Mesenchymal stem cell (in vitro differentiated cells and primary cell): ENCODE measurements at regions not wholly inside any gene's neighbourhood (a gene's known extent, or its start where the extent isn't known, plus 50 kb on each side); places are given as distances from the start of the nearest gene placed in this dataset.

Source experiments
- DNase-seq: peaks from one replicate; pipeline ENCODE4 v3.0.0-alpha.2; 2013
- H2AFZ ChIP-seq: one replicate; pipeline ENCODE4 v1.6.1; 2013; ENCODE audit warnings: low read depth, mild to moderate bottlenecking, control low read depth, inconsistent platforms, low read length, moderate library complexity
- H2AK5ac ChIP-seq: 2 replicates; pipeline ENCODE4 v1.6.1; 2013; ENCODE audit warnings: low read length, moderate library complexity, mild to moderate bottlenecking, inconsistent platforms; ENCODE audit not compliant: severe bottlenecking
- H2BK120ac ChIP-seq: one replicate; pipeline ENCODE4 v1.6.1; 2013; ENCODE audit warnings: low read depth, mild to moderate bottlenecking, inconsistent platforms, low read length, moderate library complexity
- H2BK12ac ChIP-seq, 2 experiments: one replicate each; pipeline ENCODE4 v1.6.1; 2013; ENCODE audit warnings: inconsistent platforms in 2 of 2, low read length in 2 of 2, mild to moderate bottlenecking in 2 of 2, moderate library complexity in 2 of 2, control low read depth in 1 of 2
- H2BK15ac ChIP-seq: one replicate; pipeline ENCODE4 v1.6.1; 2013; ENCODE audit warnings: mild to moderate bottlenecking, low read depth, inconsistent platforms; ENCODE audit not compliant: poor library complexity, severe bottlenecking
- H2BK5ac ChIP-seq: 2 replicates; pipeline ENCODE4 v1.6.1; 2013; ENCODE audit warnings: low read depth, mild to moderate bottlenecking, low read length, control low read depth, inconsistent platforms; ENCODE audit not compliant: poor library complexity, severe bottlenecking
- H3K14ac ChIP-seq, 2 experiments: one replicate each; pipeline ENCODE4 v1.6.1; 2013; ENCODE audit warnings: inconsistent platforms in 2 of 2, low read length in 2 of 2, control low read depth in 1 of 2, mild to moderate bottlenecking in 1 of 2, moderate library complexity in 1 of 2
- H3K18ac ChIP-seq, 2 experiments: one replicate each; pipeline ENCODE4 v1.6.1; 2013; ENCODE audit warnings: inconsistent platforms in 2 of 2, low read length in 2 of 2, control low read depth in 1 of 2, low read depth in 1 of 2, mild to moderate bottlenecking in 1 of 2
- H3K23ac ChIP-seq, 2 experiments: one replicate each; pipeline ENCODE4 v1.6.1; 2013; ENCODE audit warnings: inconsistent platforms in 2 of 2, low read length in 2 of 2, mild to moderate bottlenecking in 2 of 2, moderate library complexity in 2 of 2, control low read depth in 1 of 2
- H3K27ac ChIP-seq: 2 replicates; pipeline ENCODE4 v1.5.1; 2013; ENCODE audit warnings: mild to moderate bottlenecking, moderate library complexity, low read length, control low read depth, inconsistent platforms; ENCODE audit not compliant: poor library complexity, severe bottlenecking
- H3K27me3 ChIP-seq, 2 experiments: 2 replicates each; pipeline versions ENCODE4 v1.6.1 to v1.7.0; 2013; ENCODE audit warnings: low read length in 2 of 2, mild to moderate bottlenecking in 2 of 2, moderate library complexity in 2 of 2, control low read depth in 1 of 2, inconsistent platforms in 1 of 2; ENCODE audit not compliant: control insufficient read depth in 1 of 2, insufficient read depth in 1 of 2
- H3K36me3 ChIP-seq, 2 experiments: 2 replicates each; pipeline versions ENCODE4 v1.6.1 to v1.7.0; 2013; ENCODE audit warnings: low read length in 2 of 2, control low read depth in 1 of 2, inconsistent platforms in 1 of 2, low read depth in 1 of 2, mild to moderate bottlenecking in 1 of 2; ENCODE audit not compliant: insufficient read depth in 2 of 2, control insufficient read depth in 1 of 2
- H3K4ac ChIP-seq, 2 experiments: one replicate each; pipeline ENCODE4 v1.6.1; 2013; ENCODE audit warnings: inconsistent platforms in 2 of 2, low read length in 2 of 2, mild to moderate bottlenecking in 2 of 2, moderate library complexity in 2 of 2, control low read depth in 1 of 2, low read depth in 1 of 2
- H3K4me1 ChIP-seq: 2 replicates; pipeline ENCODE4 v1.6.1; 2013; ENCODE audit warnings: low read depth, low read length, control low read depth; ENCODE audit not compliant: control insufficient read depth, insufficient read depth
- H3K4me2 ChIP-seq: 2 replicates; pipeline ENCODE4 v1.6.1; 2013; ENCODE audit warnings: low read length, mild to moderate bottlenecking, inconsistent platforms; ENCODE audit not compliant: poor library complexity, severe bottlenecking
- H3K4me3 ChIP-seq, 2 experiments: 2 replicates each; pipeline versions ENCODE4 v1.5.1 to v1.7.0; 2013; ENCODE audit warnings: low read length in 2 of 2, mild to moderate bottlenecking in 2 of 2, control low read depth in 1 of 2, low read depth in 1 of 2; ENCODE audit not compliant: insufficient read depth in 1 of 2
- H3K79me1 ChIP-seq: replicated peaks from 2 replicates; pipeline ENCODE4 v1.6.1; 2013; ENCODE audit warnings: mild to moderate bottlenecking, control low read depth, low read length, inconsistent platforms; ENCODE audit not compliant: poor library complexity, severe bottlenecking
- H3K9ac ChIP-seq: 2 replicates; pipeline ENCODE4 v1.7.0; 2013; ENCODE audit warnings: mild to moderate bottlenecking, low read length, moderate library complexity
- H3K9me3 ChIP-seq: 2 replicates; pipeline ENCODE4 v1.7.0; 2013; ENCODE audit warnings: mild to moderate bottlenecking, low read length; ENCODE audit not compliant: control insufficient read depth
- H4K8ac ChIP-seq: one replicate; pipeline ENCODE4 v1.6.1; 2013; ENCODE audit warnings: inconsistent platforms, mild to moderate bottlenecking, low read length, moderate library complexity
- H4K91ac ChIP-seq: one replicate; pipeline ENCODE4 v1.6.1; 2013; ENCODE audit warnings: mild to moderate bottlenecking, low read length, inconsistent platforms
- WGBS: methylation state at CpG from one replicate; pipeline ENCODE4 v1.1.7; 2013; ENCODE audit warnings: mixed read lengths; 5-methylcytosine and 5-hydroxymethylcytosine counted together

DNA sequence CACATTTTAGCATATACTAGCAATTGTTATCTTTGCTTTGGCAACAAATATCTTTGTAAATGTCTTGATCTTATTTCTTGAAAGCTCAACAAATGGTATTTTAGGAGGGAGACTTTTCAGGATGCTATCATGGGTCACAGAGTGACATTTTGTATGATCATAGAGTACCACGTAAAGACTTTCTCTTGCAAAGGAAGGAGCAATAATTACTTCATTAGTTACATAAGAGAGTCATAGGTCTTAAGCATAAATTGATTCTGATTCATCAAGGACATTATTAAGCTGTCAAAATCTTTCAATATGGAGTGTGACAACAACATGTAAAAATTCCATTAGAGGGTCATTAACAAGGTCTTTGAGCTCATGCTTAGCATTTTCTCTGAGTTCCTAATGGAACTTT lies 339.6 kb downstream of the NUP35 start:
- no peak overlapping the region for H2BK5ac ChIP-seq
- WGBS, result no CpG with 5 or more reads among the region's 1 CpG

DNA sequence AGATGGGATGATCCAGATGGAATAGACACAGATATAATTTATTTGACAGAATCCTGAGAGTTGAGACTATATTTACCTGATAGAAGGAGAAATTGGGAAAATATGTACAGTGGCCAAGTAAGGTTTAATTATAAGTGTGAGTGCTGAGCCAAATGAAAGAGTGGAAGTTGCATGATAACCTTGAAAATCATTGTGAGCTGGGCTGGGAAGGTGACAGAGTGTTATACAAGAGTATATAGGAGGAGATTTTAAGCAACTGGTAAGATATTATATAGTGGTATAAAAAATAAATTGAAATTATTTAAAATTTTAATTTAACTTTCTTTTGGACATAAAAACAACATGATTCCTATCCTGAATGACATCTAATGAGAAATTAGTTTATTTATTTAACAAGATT lies 340.8 kb downstream of the NUP35 start:
- Histone ChIP-seq H3K27me3 (no peaks in the 10 kb centered on the region), H3K9me3 (peaks cover 13% of the 10 kb centered on the region), H3K9ac (no peak overlapping the region), H2BK5ac (no peak overlapping the region), H2BK15ac (no peak overlapping the region), H4K8ac (no peak overlapping the region), H3K23ac (no peak overlapping the region), H2AK5ac (no peak overlapping the region), H3K4ac (no peak overlapping the region), H4K91ac (no peak overlapping the region), H2BK12ac (no peak overlapping the region), H2BK120ac (no peak overlapping the region), H2AFZ (no peak overlapping the region), H3K79me1 (no peaks in the 10 kb centered on the region), H3K36me3 (no peaks in the 10 kb centered on the region), H3K4me2 (no peak overlapping the region), H3K14ac (no peak overlapping the region), H3K4me1 (no peaks in the 10 kb centered on the region), H3K4me3 (no peak overlapping the region), H3K18ac (no peak overlapping the region), H3K27ac (no peak overlapping the region)
- no peak for DNase-seq

More for the DNA sequence above, 339.6 kb downstream of the NUP35 start:
- Histone ChIP-seq H2AK5ac (no peak overlapping the region), H3K4ac (no peak overlapping the region), H3K27me3 (no peaks in the 10 kb centered on the region), H4K91ac (no peak overlapping the region), H2BK15ac (no peak overlapping the region), H3K18ac (no peak overlapping the region), H3K9me3 (peaks cover 2% of the 10 kb centered on the region), H3K4me1 (no peaks in the 10 kb centered on the region), H3K23ac (no peak overlapping the region), H3K14ac (no peak overlapping the region), H3K4me2 (no peak overlapping the region), H3K79me1 (no peaks in the 10 kb centered on the region), H4K8ac (no peak overlapping the region), H2BK120ac (no peak overlapping the region), H2AFZ (no peak overlapping the region), H2BK12ac (no peak overlapping the region), H3K36me3 (no peaks in the 10 kb centered on the region), H3K9ac (no peak overlapping the region), H3K27ac (no peak overlapping the region), H3K4me3 (no peak overlapping the region)
- DNase-seq, result no peak

DNA sequence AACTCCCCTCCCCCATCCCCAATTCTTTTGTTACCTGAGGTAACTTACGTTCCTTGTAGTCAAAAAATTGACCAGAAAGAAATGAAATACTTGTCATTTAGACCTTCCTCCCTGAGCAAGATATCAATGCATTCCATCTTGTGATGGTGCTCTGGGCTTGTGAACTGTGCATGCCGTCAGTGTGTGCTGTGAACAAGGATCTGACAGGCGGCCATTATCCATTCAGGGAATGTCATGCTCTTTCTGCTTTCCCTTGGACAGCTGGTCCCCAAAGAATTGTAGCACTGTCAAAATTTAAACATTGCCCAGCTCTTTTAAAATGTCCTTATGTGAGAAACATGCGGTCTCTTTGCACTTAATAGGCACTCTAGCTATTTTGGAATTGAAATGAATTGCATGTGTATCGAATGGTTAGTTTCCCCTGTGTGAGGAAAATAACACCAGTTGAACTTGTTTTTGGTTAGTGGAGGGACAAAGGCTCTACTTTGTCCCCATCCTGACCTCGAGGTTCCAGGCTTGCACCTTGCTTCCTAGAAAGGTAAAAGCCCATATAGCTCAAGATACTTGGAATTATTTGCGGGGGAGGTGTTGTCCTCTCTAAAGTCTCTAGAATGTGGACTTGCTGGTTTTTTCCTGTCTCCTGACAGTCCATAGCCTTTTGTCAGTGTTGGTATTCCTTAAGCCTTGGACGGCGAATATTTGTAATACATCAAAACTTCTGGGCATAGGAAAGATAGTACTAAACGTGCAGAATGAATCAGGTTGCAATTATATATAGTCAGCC lies 350.9 kb downstream of the NUP35 start:
- H3K79me1 ChIP-seq, result no peaks in the 10 kb centered on the region
- no peak overlapping the region for H4K8ac ChIP-seq
- H3K18ac ChIP-seq, result no peak overlapping the region
- H3K9ac ChIP-seq, result no peak overlapping the region
- no peak overlapping the region for H4K91ac ChIP-seq
- no peak overlapping the region for H3K14ac ChIP-seq
- peaks cover 1% of the 10 kb centered on the region for H3K4me1 ChIP-seq
- no peak overlapping the region for H3K4me3 ChIP-seq
- H2BK12ac ChIP-seq, result no peak overlapping the region
- H3K4me2 ChIP-seq, result no peak overlapping the region
- H3K36me3 ChIP-seq, result peaks cover 0 to 4% of the 10 kb centered on the region in 2 experiments
- no peak overlapping the region for H2AK5ac ChIP-seq
- DNase-seq, result no peak
- H3K27me3 ChIP-seq, result no peaks in the 10 kb centered on the region
- H3K9me3 ChIP-seq, result peaks cover 22% of the 10 kb centered on the region
- no peak overlapping the region for H3K23ac ChIP-seq
- H2BK5ac ChIP-seq, result no peak overlapping the region
- H2BK15ac ChIP-seq, result no peak overlapping the region
- H2AFZ ChIP-seq, result peak overlapping the region; percentile 39
- H3K4ac ChIP-seq, result no peak overlapping the region
- H3K27ac ChIP-seq, result no peak overlapping the region
- WGBS, result 85% methylated on average over 9 of the region's 10 CpGs
- H2BK120ac ChIP-seq, result no peak overlapping the region

DNA sequence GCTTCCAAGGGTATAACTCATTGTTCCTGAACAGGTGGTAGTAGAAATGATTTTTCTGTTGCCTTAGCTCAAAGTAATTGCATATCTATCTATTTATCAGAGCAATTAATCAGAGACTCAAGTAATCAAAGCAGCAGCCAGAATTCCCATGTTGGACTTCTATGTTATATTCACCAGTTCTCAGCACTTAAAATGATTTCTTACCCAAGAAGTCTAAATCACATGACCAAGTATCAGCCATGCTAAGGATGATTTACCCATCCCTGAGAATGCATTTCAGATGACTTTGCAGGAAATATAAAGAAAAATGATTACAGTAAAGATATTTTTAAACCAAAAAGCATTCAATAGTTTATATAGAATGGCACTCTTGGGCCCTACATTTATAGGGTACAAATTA lies 352.2 kb downstream of the NUP35 start:
- Histone ChIP-seq H3K4me1 (peaks cover 1% of the 10 kb centered on the region), H3K4me3 (no peak overlapping the region), H3K9me3 (peaks cover 14% of the 10 kb centered on the region), H2BK15ac (no peak overlapping the region), H3K27ac (no peak overlapping the region), H4K8ac (no peak overlapping the region), H3K4me2 (no peak overlapping the region), H2AFZ (no peak overlapping the region), H3K79me1 (no peaks in the 10 kb centered on the region), H4K91ac (no peak overlapping the region), H3K4ac (no peak overlapping the region), H3K9ac (no peak overlapping the region), H3K27me3 (no peaks in the 10 kb centered on the region), H3K23ac (no peak overlapping the region), H3K14ac (no peak overlapping the region), H2BK5ac (no peak overlapping the region), H2BK120ac (no peak overlapping the region), H2BK12ac (no peak overlapping the region), H3K18ac (no peak overlapping the region), H3K36me3 (no peaks in the 10 kb centered on the region), H2AK5ac (no peak overlapping the region)
- DNase-seq, result no peak
